ENCODE measurements at regions not wholly inside any gene's neighbourhood (a gene's known extent, or its start where the extent isn't known, plus 50 kb on each side); places are given as distances from the start of the nearest gene placed in this dataset.

- Histone ChIP-seq H3K36me3 (ENCODE audit: low read depth) (no peaks in the 10 kb centered on the region), H3K9me3 (ENCODE audit: severe bottlenecking) (no peaks in the 10 kb centered on the region), H3K4me1 (ENCODE audit: insufficient read depth, poor library complexity, severe bottlenecking) (no peaks in the 10 kb centered on the region), H3K27me3 (ENCODE audit: insufficient read depth, poor library complexity, severe bottlenecking) (peaks cover 4% of the 10 kb centered on the region), H3K27ac (ENCODE audit: poor library complexity, severe bottlenecking) (no peak overlapping the region), H3K4me3 (ENCODE audit: severe bottlenecking) (no peak overlapping the region)
- no peak for ATAC-seq (ENCODE audit: low read depth)
- DNase-seq (ENCODE audit: low spot score), result no peak
- TF ChIP-seq CTCF (IDR thresholded peaks at IDR 0.05; ENCODE audit: poor library complexity, severe bottlenecking), result no peak
Measured at GRCh38 chr13:108477376-108477775, 152.0 kb upstream of the MYO16 start.

GRCh38 chr13:108478179-108478578 lies 151.2 kb upstream of the MYO16 start:
- TF ChIP-seq CTCF (IDR thresholded peaks at IDR 0.05; ENCODE audit: poor library complexity, severe bottlenecking), result no peak
- H3K27ac ChIP-seq (ENCODE audit: poor library complexity, severe bottlenecking), result no peak overlapping the region
- H3K4me1 ChIP-seq (ENCODE audit: insufficient read depth, poor library complexity, severe bottlenecking), result no peaks in the 10 kb centered on the region
- no peaks in the 10 kb centered on the region for H3K36me3 ChIP-seq (ENCODE audit: low read depth)
- DNase-seq (ENCODE audit: low spot score) (no peak), ATAC-seq (ENCODE audit: low read depth) (no peak)
- H3K4me3 ChIP-seq (ENCODE audit: severe bottlenecking), result no peak overlapping the region
- H3K9me3 ChIP-seq (ENCODE audit: severe bottlenecking), result no peaks in the 10 kb centered on the region
- H3K27me3 ChIP-seq (ENCODE audit: insufficient read depth, poor library complexity, severe bottlenecking), result peaks cover 4% of the 10 kb centered on the region

GRCh38 chr13:108483981-108484380 lies 145.4 kb upstream of the MYO16 start:
- Histone ChIP-seq H3K36me3 (ENCODE audit: low read depth) (no peaks in the 10 kb centered on the region), H3K27ac (ENCODE audit: poor library complexity, severe bottlenecking) (no peak overlapping the region), H3K27me3 (ENCODE audit: insufficient read depth, poor library complexity, severe bottlenecking) (peaks cover 4% of the 10 kb centered on the region), H3K4me3 (ENCODE audit: severe bottlenecking) (no peak overlapping the region), H3K9me3 (ENCODE audit: severe bottlenecking) (no peaks in the 10 kb centered on the region), H3K4me1 (ENCODE audit: insufficient read depth, poor library complexity, severe bottlenecking) (no peaks in the 10 kb centered on the region)
- no peak for TF ChIP-seq CTCF (IDR thresholded peaks at IDR 0.05; ENCODE audit: poor library complexity, severe bottlenecking)
- DNase-seq (ENCODE audit: low spot score) (no peak), ATAC-seq (ENCODE audit: low read depth) (no peak)

GRCh38 chr13:108486096-108486495 lies 143.3 kb upstream of the MYO16 start:
- no peak overlapping the region for H3K4me3 ChIP-seq (ENCODE audit: severe bottlenecking)
- no peaks in the 10 kb centered on the region for H3K9me3 ChIP-seq (ENCODE audit: severe bottlenecking)
- no peak for DNase-seq (ENCODE audit: low spot score)

More at GRCh38 chr13:108486096-108486495, 143.3 kb upstream of the MYO16 start:
- no peaks in the 10 kb centered on the region for H3K4me1 ChIP-seq (ENCODE audit: insufficient read depth, poor library complexity, severe bottlenecking)
- H3K36me3 ChIP-seq (ENCODE audit: low read depth), result no peaks in the 10 kb centered on the region
- peaks cover 22% of the 10 kb centered on the region for H3K27me3 ChIP-seq (ENCODE audit: insufficient read depth, poor library complexity, severe bottlenecking)
- no peak overlapping the region for H3K27ac ChIP-seq (ENCODE audit: poor library complexity, severe bottlenecking)
- ATAC-seq (ENCODE audit: low read depth), result no peak
- TF ChIP-seq CTCF (IDR thresholded peaks at IDR 0.05; ENCODE audit: poor library complexity, severe bottlenecking), result no peak
